Lower lobe of right lung (tissue), 2 donors: ENCODE measurements at regions not wholly inside any gene's neighbourhood (a gene's known extent, or its start where the extent isn't known, plus 50 kb on each side); places are given as distances from the start of the nearest gene placed in this dataset.

Experiments used
- ATAC-seq, 2 donors: fragments of 200-7000 bp; cut with Tn5 transposase; one replicate each; pipeline ENCODE4 v1.9.1; 2020 to 2022; ENCODE audit warnings: mild to moderate bottlenecking in 2 of 2, moderate library complexity in 2 of 2
- DNase-seq: peaks from one replicate; pipeline ENCODE4 v3.0.0-alpha.2; 2020
- H3K27ac ChIP-seq: fragments of 200-600 bp; one replicate; pipeline ENCODE4 v1.8.0; 2022
- H3K27me3 ChIP-seq: fragments of 200-600 bp; one replicate; pipeline ENCODE4 v1.8.0; 2022; ENCODE audit warnings: low read depth
- H3K36me3 ChIP-seq: fragments of 200-600 bp; one replicate; pipeline ENCODE4 v1.8.0; 2022; ENCODE audit warnings: mild to moderate bottlenecking
- H3K4me1 ChIP-seq: fragments of 200-600 bp; one replicate; pipeline ENCODE4 v1.8.0; 2022
- H3K4me3 ChIP-seq: fragments of 200-600 bp; one replicate; pipeline ENCODE4 v1.8.0; 2022; ENCODE audit warnings: mild to moderate bottlenecking
- H3K9me3 ChIP-seq: fragments of 200-600 bp; one replicate; pipeline ENCODE4 v1.8.0; 2022
- intact Hi-C: fragments of 100-400 bp; cut with DNase I; formaldehyde crosslinking; loops from one replicate; pipeline ENCODE4 v1.11.0; 2022
- TF ChIP-seq, protein P1 (sequence below): fragments of 200-600 bp; IDR thresholded peaks from one replicate; pipeline ENCODE4 v1.8.0; 2022; ENCODE audit warnings: antibody characterized with exemption, mild to moderate bottlenecking
- donor health status: DM: no; HTN: yes; CAD: no; lungs with severe emphysema.

GRCh38 chr4:173656898-173657297, 126.9 kb upstream of the HAND2 start:
- intact Hi-C loops: no loop called here
- ATAC-seq: no peak
- Histone ChIP-seq H3K27me3 (no peaks in the 10 kb centered on the region), H3K4me3 (no peak overlapping the region), H3K36me3 (no peaks in the 10 kb centered on the region), H3K9me3 (no peaks in the 10 kb centered on the region), H3K4me1 (no peaks in the 10 kb centered on the region), H3K27ac (no peak overlapping the region)
- TF ChIP-seq, protein P1, sequence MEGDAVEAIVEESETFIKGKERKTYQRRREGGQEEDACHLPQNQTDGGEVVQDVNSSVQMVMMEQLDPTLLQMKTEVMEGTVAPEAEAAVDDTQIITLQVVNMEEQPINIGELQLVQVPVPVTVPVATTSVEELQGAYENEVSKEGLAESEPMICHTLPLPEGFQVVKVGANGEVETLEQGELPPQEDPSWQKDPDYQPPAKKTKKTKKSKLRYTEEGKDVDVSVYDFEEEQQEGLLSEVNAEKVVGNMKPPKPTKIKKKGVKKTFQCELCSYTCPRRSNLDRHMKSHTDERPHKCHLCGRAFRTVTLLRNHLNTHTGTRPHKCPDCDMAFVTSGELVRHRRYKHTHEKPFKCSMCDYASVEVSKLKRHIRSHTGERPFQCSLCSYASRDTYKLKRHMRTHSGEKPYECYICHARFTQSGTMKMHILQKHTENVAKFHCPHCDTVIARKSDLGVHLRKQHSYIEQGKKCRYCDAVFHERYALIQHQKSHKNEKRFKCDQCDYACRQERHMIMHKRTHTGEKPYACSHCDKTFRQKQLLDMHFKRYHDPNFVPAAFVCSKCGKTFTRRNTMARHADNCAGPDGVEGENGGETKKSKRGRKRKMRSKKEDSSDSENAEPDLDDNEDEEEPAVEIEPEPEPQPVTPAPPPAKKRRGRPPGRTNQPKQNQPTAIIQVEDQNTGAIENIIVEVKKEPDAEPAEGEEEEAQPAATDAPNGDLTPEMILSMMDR: no peak
- no peak for DNase-seq

DNA sequence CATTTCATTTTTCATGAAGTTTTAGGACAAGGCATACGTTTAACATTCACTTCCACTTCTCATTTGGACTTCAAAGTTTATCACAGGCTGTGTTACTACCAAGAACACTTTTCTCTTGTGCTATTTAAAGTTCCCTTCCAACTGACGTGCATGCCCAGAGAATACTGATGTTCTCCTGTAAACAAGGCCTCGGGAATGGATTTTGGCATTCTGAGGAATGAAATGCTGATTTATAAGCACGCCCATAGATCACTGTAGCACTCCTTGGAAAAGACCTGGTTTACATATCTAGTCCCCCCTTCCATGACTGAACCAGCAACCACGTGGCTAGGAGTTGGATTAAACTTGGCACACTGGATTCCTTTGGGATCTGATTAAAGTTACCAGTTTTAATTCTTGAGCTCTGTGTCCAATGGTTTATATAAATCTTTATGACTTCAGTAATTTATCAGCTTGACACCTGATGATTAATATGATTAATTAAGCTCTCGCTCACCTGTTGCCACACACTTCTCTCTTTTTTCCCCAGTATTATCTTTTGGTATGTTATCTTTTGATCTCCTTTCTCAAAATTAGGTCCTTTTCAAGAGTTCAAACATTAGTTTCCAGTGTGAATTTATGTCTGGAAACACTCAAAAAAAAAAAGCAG, 122.4 kb upstream of the HAND2 start:
- H3K27me3 ChIP-seq: peaks cover 7% of the 10 kb centered on the region
- no peaks in the 10 kb centered on the region for H3K4me1 ChIP-seq
- ATAC-seq (no peak), DNase-seq (no peak)
- H3K9me3 ChIP-seq: no peaks in the 10 kb centered on the region
- no peaks in the 10 kb centered on the region for H3K36me3 ChIP-seq
- TF ChIP-seq, protein P1: no peak
- H3K27ac ChIP-seq: no peak overlapping the region
- no peak overlapping the region for H3K4me3 ChIP-seq
- intact Hi-C loops: no loop called here

DNA sequence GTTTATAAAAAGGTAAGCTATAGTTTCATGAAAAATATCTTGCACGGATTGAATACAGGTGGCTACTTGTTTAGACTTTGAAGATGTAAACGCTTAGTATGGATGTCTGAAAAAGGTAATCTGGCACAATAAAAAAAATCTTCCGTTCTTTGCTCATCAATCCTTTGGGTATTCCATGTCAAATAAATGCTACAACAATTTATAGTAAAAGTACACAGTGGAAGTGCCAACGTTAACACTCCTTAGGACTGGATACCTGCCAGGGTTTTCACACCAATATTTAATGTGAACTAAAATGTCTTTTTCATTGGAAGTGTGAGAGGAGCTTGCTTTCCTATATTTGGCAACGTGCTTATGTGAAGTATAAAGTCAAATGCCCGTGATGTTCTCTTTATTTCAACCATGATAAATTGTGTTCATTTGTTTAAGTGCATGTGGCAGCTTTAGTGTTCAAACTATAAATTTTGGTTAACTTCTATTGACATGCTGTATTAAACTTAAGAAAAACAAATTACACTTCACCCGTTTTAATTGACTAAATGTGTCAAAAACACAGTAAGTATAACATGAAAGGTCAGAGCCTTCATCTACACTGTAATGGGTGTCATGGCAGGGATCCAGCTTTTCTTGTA, 121.7 kb upstream of the HAND2 start:
- no peak for DNase-seq
- Histone ChIP-seq H3K4me1 (no peaks in the 10 kb centered on the region), H3K27ac (no peak overlapping the region), H3K27me3 (peaks cover 9% of the 10 kb centered on the region), H3K36me3 (no peaks in the 10 kb centered on the region), H3K9me3 (no peaks in the 10 kb centered on the region), H3K4me3 (no peak overlapping the region)
- TF ChIP-seq, protein P1: no peak
- intact Hi-C loops: no loop called here
- no peak for ATAC-seq

DNA sequence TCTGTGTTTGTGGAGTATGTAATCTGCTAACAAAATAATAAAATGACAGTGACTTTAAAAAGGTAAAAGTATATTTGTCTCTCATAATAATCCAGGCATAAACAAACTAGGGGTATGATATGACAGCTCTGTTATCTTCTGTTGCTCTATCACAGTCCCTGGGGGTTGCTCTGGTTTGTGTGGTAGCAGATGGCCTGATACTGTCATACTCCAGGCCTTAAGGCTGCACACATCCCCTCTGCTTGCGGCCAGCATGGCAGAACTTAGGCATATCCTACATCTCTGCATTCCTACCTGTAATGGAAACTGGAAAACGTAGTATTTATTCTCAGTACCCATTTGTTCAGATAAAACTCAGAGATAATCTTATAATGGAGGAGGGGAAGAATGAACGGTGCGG, 117.9 kb upstream of the HAND2 start:
- intact Hi-C loops: no loop called here
- Histone ChIP-seq H3K36me3 (no peaks in the 10 kb centered on the region), H3K4me3 (no peak overlapping the region), H3K27me3 (peaks cover 9% of the 10 kb centered on the region), H3K27ac (no peak overlapping the region), H3K9me3 (no peaks in the 10 kb centered on the region), H3K4me1 (no peaks in the 10 kb centered on the region)
- TF ChIP-seq, protein P1: no peak
- no peak for ATAC-seq
- DNase-seq: no peak

DNA sequence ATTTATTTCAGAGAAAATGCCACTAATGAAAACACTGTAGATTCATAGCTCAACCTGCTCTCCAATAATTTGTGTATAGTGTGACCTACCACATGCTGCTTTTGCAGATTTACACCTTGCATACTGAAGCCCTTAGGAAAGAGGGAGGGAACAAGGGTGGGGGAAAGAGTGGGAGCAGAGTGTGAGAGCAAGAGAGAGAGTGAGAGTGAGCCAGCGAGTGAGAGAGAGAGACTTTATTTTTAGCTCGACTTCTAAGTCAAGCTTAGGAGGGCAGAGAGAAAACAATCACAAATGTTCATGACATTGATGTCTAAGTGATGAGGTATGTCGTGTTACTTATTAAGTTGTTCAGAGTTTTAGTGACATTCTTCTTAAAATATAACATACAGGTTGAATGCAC, 112.5 kb upstream of the HAND2 start:
- Histone ChIP-seq H3K27me3 (peaks cover 3% of the 10 kb centered on the region), H3K4me3 (no peak overlapping the region), H3K27ac (no peak overlapping the region), H3K9me3 (peaks cover 8% of the 10 kb centered on the region), H3K4me1 (no peaks in the 10 kb centered on the region), H3K36me3 (no peaks in the 10 kb centered on the region)
- TF ChIP-seq, protein P1: no peak
- intact Hi-C loops: no loop called here
- ATAC-seq (no peak), DNase-seq (no peak)
